Neural cell (in vitro differentiated cells): ENCODE measurements at regions not wholly inside any gene's neighbourhood (a gene's known extent, or its start where the extent isn't known, plus 50 kb on each side); places are given as distances from the start of the nearest gene placed in this dataset.

Source experiments
- H2AFZ ChIP-seq: fragments of 200-600, 300-800 bp; sonication (generic), shearing (Covaris generic); 2 replicates; pipeline ENCODE4 v1.6.0; 2014; ENCODE audit warnings: low read depth, mild to moderate bottlenecking, antibody characterized with exemption, low read length, moderate library complexity
- H3F3A ChIP-seq: fragments of 200-600 bp; shearing (Covaris generic); 2 replicates; pipeline ENCODE4 v1.6.1; 2016; ENCODE audit warnings: mild to moderate bottlenecking, moderate library complexity, mixed read lengths, antibody characterized with exemption, low read length; ENCODE audit not compliant: insufficient read depth, poor library complexity, severe bottlenecking
- H3K27ac ChIP-seq: fragments of 200-600, 300-800 bp; sonication (generic), shearing (Covaris generic); 2 replicates; pipeline ENCODE4 v1.5.1; 2014; ENCODE audit warnings: mild to moderate bottlenecking, low read length, moderate library complexity
- H3K27me3 ChIP-seq: fragments of 300-800, 200-600 bp; sonication (generic), shearing (Covaris generic); 2 replicates; pipeline ENCODE4 v1.6.0; 2014; ENCODE audit warnings: mild to moderate bottlenecking, low read depth, low read length, moderate library complexity; ENCODE audit not compliant: insufficient read depth
- H3K36me3 ChIP-seq: fragments of 300-800, 200-600 bp; sonication (generic), shearing (Covaris generic); 2 replicates; pipeline ENCODE4 v1.5.1; 2014; ENCODE audit warnings: mild to moderate bottlenecking, antibody characterized with exemption, low read length, moderate library complexity; ENCODE audit not compliant: insufficient read depth
- H3K4me2 ChIP-seq: fragments of 300-800, 200-600 bp; sonication (generic), shearing (Covaris generic); 2 replicates; pipeline ENCODE4 v1.6.0; 2014; ENCODE audit warnings: mild to moderate bottlenecking, low read length
- H3K4me3 ChIP-seq: fragments of 300-800, 200-600 bp; sonication (generic), shearing (Covaris generic); 2 replicates; pipeline ENCODE4 v1.5.1; 2014; ENCODE audit warnings: mild to moderate bottlenecking, low read length, moderate library complexity
- H3K79me2 ChIP-seq: fragments of 200-600 bp; shearing (Covaris generic); replicated peaks from 2 replicates; pipeline ENCODE4 v1.6.0; 2014; ENCODE audit warnings: mild to moderate bottlenecking, low read length, moderate library complexity; ENCODE audit not compliant: insufficient read depth
- H3K9ac ChIP-seq: fragments of 300-800, 200-600 bp; sonication (generic), shearing (Covaris generic); 2 replicates; pipeline ENCODE4 v1.6.1; 2016; ENCODE audit warnings: mild to moderate bottlenecking, low read length, mixed read lengths
- H3K9me2 ChIP-seq: fragments of 200-600 bp; shearing (Covaris generic); 2 replicates; pipeline ENCODE4 v1.6.1; 2016; ENCODE audit warnings: mild to moderate bottlenecking, low read length, mixed read lengths; ENCODE audit not compliant: insufficient read depth
- H3K9me3 ChIP-seq: fragments of 200-600, 300-800 bp; sonication (generic), shearing (Covaris generic); 2 replicates; pipeline ENCODE4 v1.6.1; 2016; ENCODE audit warnings: mild to moderate bottlenecking, mixed run types, low read length, moderate library complexity, mixed read lengths
- H4K20me1 ChIP-seq: fragments of 200-600 bp; shearing (Covaris generic); 2 replicates; pipeline ENCODE4 v1.6.1; 2016; ENCODE audit warnings: mild to moderate bottlenecking, mixed run types; ENCODE audit not compliant: insufficient read depth
- CTCF ChIP-seq: fragments of 450-650 bp; IDR thresholded peaks from 2 replicates; pipeline ENCODE4 v1.5.1; 2014; ENCODE audit warnings: antibody characterized with exemption, mild to moderate bottlenecking, moderate library complexity; ENCODE audit not compliant: poor library complexity, severe bottlenecking
- EP300 ChIP-seq: fragments of 450-650 bp; conservative IDR thresholded peaks from 2 replicates; pipeline ENCODE4 v1.6.1; 2014; ENCODE audit warnings: antibody characterized with exemption, mild to moderate bottlenecking, moderate library complexity; ENCODE audit not compliant: poor library complexity, severe bottlenecking
- EZH2 ChIP-seq: fragments of 200-600, 300-800 bp; shearing (Covaris generic), sonication (generic); IDR thresholded peaks from 2 replicates; pipeline ENCODE4 v1.6.1; 2014; ENCODE audit warnings: antibody characterized with exemption, low read length, borderline replicate concordance, mild to moderate bottlenecking; ENCODE audit not compliant: insufficient read depth, poor library complexity, severe bottlenecking
- MXI1 ChIP-seq: fragments of 450-650 bp; conservative IDR thresholded peaks from 2 replicates; pipeline ENCODE4 v1.6.1; 2014; ENCODE audit warnings: antibody characterized with exemption, mild to moderate bottlenecking; ENCODE audit not compliant: poor library complexity, severe bottlenecking
- POLR2AphosphoS5 ChIP-seq: IDR thresholded peaks from 2 replicates; pipeline ENCODE4 v1.6.1; 2012
- RAD21 ChIP-seq: fragments of 450-650 bp; conservative IDR thresholded peaks from 2 replicates; pipeline ENCODE4 v1.6.1; 2014; ENCODE audit warnings: antibody characterized with exemption, mild to moderate bottlenecking, moderate library complexity
- REST ChIP-seq: IDR thresholded peaks from 2 replicates; pipeline ENCODE4 v1.6.1; 2012; ENCODE audit warnings: borderline replicate concordance
- SMC3 ChIP-seq: fragments of 450-650 bp; conservative IDR thresholded peaks from 2 replicates; pipeline ENCODE4 v1.6.1; 2014; ENCODE audit warnings: antibody characterized with exemption, mild to moderate bottlenecking, moderate library complexity; ENCODE audit not compliant: poor library complexity
- TAF1 ChIP-seq: IDR thresholded peaks from 2 replicates; pipeline ENCODE4 v1.6.1; 2012; ENCODE audit warnings: low read depth

GRCh38 chr18:44036501-44036900, 644.2 kb upstream of the SETBP1 start:
- TF ChIP-seq REST (no peak), EP300 (no peak), EZH2 (no peak), SMC3 (no peak), TAF1 (no peak), CTCF (no peak), MXI1 (no peak), RAD21 (no peak), POLR2AphosphoS5 (no peak)
- Histone ChIP-seq H3K9me3 (no peaks in the 10 kb centered on the region), H3K9me2 (no peaks in the 10 kb centered on the region)

GRCh38 chr18:44039216-44039615, 641.5 kb upstream of the SETBP1 start:
- Histone ChIP-seq H2AFZ (no peak overlapping the region), H3K27ac (no peak overlapping the region), H3K4me2 (no peak overlapping the region), H3K9me2 (no peaks in the 10 kb centered on the region), H4K20me1 (no peaks in the 10 kb centered on the region), H3K9me3 (no peaks in the 10 kb centered on the region), H3K27me3 (no peaks in the 10 kb centered on the region), H3K36me3 (no peaks in the 10 kb centered on the region), H3K9ac (no peak overlapping the region), H3F3A (no peaks in the 10 kb centered on the region), H3K4me3 (no peak overlapping the region), H3K79me2 (no peaks in the 10 kb centered on the region)
- TF ChIP-seq CTCF (no peak), RAD21 (no peak), MXI1 (no peak), POLR2AphosphoS5 (no peak), EP300 (no peak), SMC3 (no peak), EZH2 (no peak), TAF1 (no peak), REST (no peak)

More at GRCh38 chr18:44036501-44036900, 644.2 kb upstream of the SETBP1 start:
- no peak overlapping the region for H3K27ac ChIP-seq
- H3K9ac ChIP-seq, result no peak overlapping the region
- H4K20me1 ChIP-seq, result no peaks in the 10 kb centered on the region
- H3K4me2 ChIP-seq, result no peak overlapping the region
- no peaks in the 10 kb centered on the region for H3K27me3 ChIP-seq
- no peaks in the 10 kb centered on the region for H3K36me3 ChIP-seq
- no peaks in the 10 kb centered on the region for H3K79me2 ChIP-seq
- no peaks in the 10 kb centered on the region for H3F3A ChIP-seq
- no peak overlapping the region for H2AFZ ChIP-seq
- H3K4me3 ChIP-seq, result no peak overlapping the region
